HCT116 (cell line): ENCODE measurements at regions not wholly inside any gene's neighbourhood (a gene's known extent, or its start where the extent isn't known, plus 50 kb on each side); places are given as distances from the start of the nearest gene placed in this dataset.

Experiments
- ATAC-seq: fragments of 200-7000 bp; cut with Tn5 transposase; 2 replicates; pipeline ENCODE4 v1.9.1; 2020; ENCODE audit warnings: mild to moderate bottlenecking, moderate library complexity
- BruUV-seq: library from RNA; stranded (reverse); fragments of 400-500 nt; replicated peaks from 2 replicates; lab custom pipeline; 2021; lab: Mats Ljungman, UMichigan
- CTCF ChIA-PET: fragments of 300-600 bp; sonication (Branson Sonifier 250); formaldehyde crosslinking; loops from one replicate; lab custom pipeline; 2021; ENCODE audit warnings: antibody characterized with exemption; lab: Charles Lee
- POLR2A ChIA-PET: fragments of 300-600, 350-600 bp; sonication (Branson Sonifier 250); formaldehyde crosslinking; loops from one replicate; lab custom pipeline; 2021; ENCODE audit warnings: antibody characterized with exemption; lab: Charles Lee
- RAD21 ChIA-PET, 2 experiments: fragments of 300-600 bp; sonication (Branson Sonifier 250); formaldehyde crosslinking; loops; one replicate each; lab custom pipeline; 2023; ENCODE audit warnings: low total read pairs in 2 of 2; ENCODE audit not compliant: uncharacterized antibody in 2 of 2, unreplicated experiment in 2 of 2, low non-redundant PET in 1 of 2; lab: Charles Lee
- DNase-seq: peaks from one replicate; pipeline ENCODE4 v3.0.0-alpha.2; 2010; ENCODE audit warnings: low read depth, low spot score
- H2AFZ ChIP-seq: fragments of 200-600 bp; shearing (Covaris generic), sonication (generic); 2 replicates; pipeline ENCODE4 v1.6.1; 2017; ENCODE audit warnings: low read depth, mixed run types, mixed read lengths, antibody characterized with exemption, low read length; ENCODE audit not compliant: poor library complexity, severe bottlenecking
- H3K27ac ChIP-seq: 2 replicates; pipeline ENCODE4 v1.5.1; 2012; ENCODE audit warnings: low read depth, low read length
- H3K27me3 ChIP-seq: fragments of 200-600 bp; sonication (generic); 2 replicates; pipeline ENCODE4 v1.6.1; 2016; ENCODE audit warnings: mixed run types, low read length, mixed read lengths; ENCODE audit not compliant: insufficient read depth
- H3K36me3 ChIP-seq, 2 experiments: fragments of 200-500 bp in 1 of 2; fragments of 200-600 bp in 1 of 2; sonication (Bioruptor generic) in 1 of 2; sonication (generic) in 1 of 2; 2 replicates each; pipeline versions ENCODE4 v1.5.1 to v1.6.1; 2014 to 2016; ENCODE audit warnings: low read length in 2 of 2, inconsistent platforms in 1 of 2, mixed read lengths in 1 of 2, mixed run types in 1 of 2; ENCODE audit not compliant: insufficient read depth in 2 of 2, control insufficient read depth in 1 of 2
- H3K4me1 ChIP-seq, 2 experiments: fragments of 200-600 bp in 1 of 2; sonication (generic) in 1 of 2; 2 replicates each; pipeline versions ENCODE4 v1.5.1 to v1.6.1; 2012 to 2017; ENCODE audit warnings: low read length in 2 of 2, inconsistent platforms in 1 of 2, mild to moderate bottlenecking in 1 of 2, mixed read lengths in 1 of 2, mixed run types in 1 of 2, moderate library complexity in 1 of 2; ENCODE audit not compliant: insufficient read depth in 2 of 2, control insufficient read depth in 1 of 2
- H3K4me2 ChIP-seq: fragments of 200-600 bp; sonication (generic); 2 replicates; pipeline ENCODE4 v1.6.1; 2017; ENCODE audit warnings: mixed run types, low read length, mixed read lengths
- H3K4me3 ChIP-seq, 2 experiments: fragments of 200-600 bp in 1 of 2; sonication (generic) in 1 of 2; replicated peaks in 1 of 2; 2 replicates each; pipeline ENCODE4 v1.5.1; 2011 to 2016; ENCODE audit warnings: low read length in 2 of 2, control low read depth in 1 of 2, low read depth in 1 of 2, mild to moderate bottlenecking in 1 of 2, mixed read lengths in 1 of 2, mixed run types in 1 of 2
- H3K79me2 ChIP-seq: fragments of 200-600 bp; sonication (generic); 2 replicates; pipeline ENCODE4 v1.6.1; 2017; ENCODE audit warnings: mild to moderate bottlenecking, mixed run types, low read length, moderate library complexity, mixed read lengths; ENCODE audit not compliant: insufficient read depth
- H3K9ac ChIP-seq: fragments of 200-600 bp; sonication (generic); 2 replicates; pipeline ENCODE4 v1.6.1; 2016; ENCODE audit warnings: low read length, mixed read lengths
- H3K9me2 ChIP-seq: fragments of 200-600 bp; sonication (generic), shearing (Covaris generic); 2 replicates; pipeline ENCODE4 v1.6.1; 2017; ENCODE audit warnings: mixed run types, mild to moderate bottlenecking, moderate library complexity; ENCODE audit not compliant: insufficient read depth
- H3K9me3 ChIP-seq, 2 experiments: fragments of 200-500 bp in 1 of 2; fragments of 200-600 bp in 1 of 2; sonication (Bioruptor generic) in 1 of 2; sonication (generic) in 1 of 2; 2 replicates each; pipeline ENCODE4 v1.6.1; 2014 to 2017; ENCODE audit warnings: low read length in 2 of 2, mixed read lengths in 2 of 2, inconsistent platforms in 1 of 2, low read depth in 1 of 2, mild to moderate bottlenecking in 1 of 2, mixed run types in 1 of 2, moderate library complexity in 1 of 2; ENCODE audit not compliant: control insufficient read depth in 1 of 2, insufficient read depth in 1 of 2
- H4K20me1 ChIP-seq: fragments of 200-600 bp; sonication (generic), shearing (Covaris generic); 2 replicates; pipeline ENCODE4 v1.6.1; 2017; ENCODE audit warnings: mixed run types, mild to moderate bottlenecking, moderate library complexity; ENCODE audit not compliant: insufficient read depth
- ATF3 ChIP-seq: IDR thresholded peaks from 2 replicates; pipeline ENCODE4 v1.6.1; 2012
- CBX3 ChIP-seq: IDR thresholded peaks from 2 replicates; pipeline ENCODE4 v1.6.1; 2012; ENCODE audit warnings: low read depth
- EZH2 ChIP-seq: fragments of 200-600 bp; sonication (generic); IDR thresholded peaks from 2 replicates; pipeline ENCODE4 v1.6.1; 2017; ENCODE audit warnings: antibody characterized with exemption, mixed run types
- EZH2phosphoT487 ChIP-seq: fragments of 200-600 bp; IDR thresholded peaks from 2 replicates; pipeline ENCODE4 v1.6.1; 2018; ENCODE audit warnings: antibody characterized with exemption, borderline replicate concordance
- RAD21 ChIP-seq: IDR thresholded peaks from 2 replicates; pipeline ENCODE4 v1.6.1; 2012; ENCODE audit warnings: low read depth, mild to moderate bottlenecking
- REST ChIP-seq: IDR thresholded peaks from 2 replicates; pipeline ENCODE4 v1.6.1; 2012; ENCODE audit warnings: low read depth
- TCF7L2 ChIP-seq: IDR thresholded peaks from 2 replicates; pipeline ENCODE4 v1.7.0; 2011; ENCODE audit warnings: borderline replicate concordance, inconsistent platforms; ENCODE audit not compliant: insufficient read depth, insufficient read length; ENCODE audit errors: extremely low read depth
- ZBTB33 ChIP-seq: IDR thresholded peaks from 2 replicates; pipeline ENCODE4 v1.6.1; 2011; ENCODE audit warnings: mild to moderate bottlenecking, low read length, moderate library complexity; ENCODE audit not compliant: insufficient replicate concordance; ENCODE audit errors: extremely low read depth
- intact Hi-C: fragments of 100-400 bp; cut with micrococcal nuclease; formaldehyde crosslinking; loops from 2 replicates; pipeline ENCODE4 v1.10.0; 2022

GRCh38 chr2:113823716-113824595, 65.9 kb upstream of the ACTR3 start:
- H3K4me1 ChIP-seq: peaks cover 5 to 6% of the 10 kb centered on the region in 2 experiments
- no peak for DNase-seq

More at GRCh38 chr2:113823716-113824595, 65.9 kb upstream of the ACTR3 start:
- ATAC-seq: no peak
- ChIA-PET RAD21 (no interaction called here), CTCF (no interaction called here), POLR2A (no interaction called here)
- Histone ChIP-seq H3K9ac (no peak overlapping the region), H3K36me3 (no peaks in the 10 kb centered on the region), H4K20me1 (no peaks in the 10 kb centered on the region), H3K9me2 (no peaks in the 10 kb centered on the region), H3K4me3 (no peak overlapping the region), H3K4me2 (no peak overlapping the region), H3K79me2 (no peaks in the 10 kb centered on the region), H3K27ac (no peak overlapping the region), H3K9me3 (no peaks in the 10 kb centered on the region), H3K27me3 (no peaks in the 10 kb centered on the region), H2AFZ (no peak overlapping the region)
- intact Hi-C loops: no loop called here
- no TSS peak for BruUV-seq
- TF ChIP-seq ZBTB33 (no peak), EZH2phosphoT487 (no peak), EZH2 (no peak), REST (no peak), RAD21 (no peak), ATF3 (no peak), TCF7L2 (no peak), CBX3 (no peak)
